ENCODE measurements at regions not wholly inside any gene's neighbourhood (a gene's known extent, or its start where the extent isn't known, plus 50 kb on each side); places are given as distances from the start of the nearest gene placed in this dataset.

DNA sequence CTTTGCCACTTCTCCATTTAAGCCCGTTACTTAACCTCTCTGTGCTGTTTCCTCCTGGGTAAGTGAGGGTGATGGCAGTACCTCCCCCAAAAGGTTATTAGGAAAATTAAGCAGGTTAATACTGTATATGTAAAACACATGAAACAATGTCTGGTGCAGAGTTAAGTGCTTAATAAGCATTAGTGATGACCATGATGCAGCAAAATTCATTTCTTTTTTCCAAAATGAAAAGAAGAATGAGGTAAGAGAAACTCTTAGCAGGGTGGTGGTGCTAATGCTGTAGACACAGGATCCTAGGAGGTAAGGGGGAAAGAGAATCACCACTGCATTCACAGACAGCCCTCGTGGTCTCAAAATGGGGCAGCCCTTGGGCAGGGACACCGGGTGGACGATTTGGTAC lies 115.1 kb upstream of the RAI14 start:
- POLR2A ChIA-PET: no interaction called here
- CTCF ChIA-PET: no interaction called here
- Histone ChIP-seq H3K27me3 (ENCODE audit: control insufficient read depth, insufficient read depth, low read length) (no peaks in the 10 kb centered on the region), H3K4me3 (ENCODE audit: low read depth, low read length) (no peak overlapping the region), H3K36me3 (ENCODE audit: control insufficient read depth, insufficient read depth, low read length) (no peaks in the 10 kb centered on the region)
- DNase-seq (ENCODE audit: low read depth): no peak
- no peak for TF ChIP-seq CTCF (IDR thresholded peaks at IDR 0.05; ENCODE audit: insufficient read depth, low read depth, low read length)

DNA sequence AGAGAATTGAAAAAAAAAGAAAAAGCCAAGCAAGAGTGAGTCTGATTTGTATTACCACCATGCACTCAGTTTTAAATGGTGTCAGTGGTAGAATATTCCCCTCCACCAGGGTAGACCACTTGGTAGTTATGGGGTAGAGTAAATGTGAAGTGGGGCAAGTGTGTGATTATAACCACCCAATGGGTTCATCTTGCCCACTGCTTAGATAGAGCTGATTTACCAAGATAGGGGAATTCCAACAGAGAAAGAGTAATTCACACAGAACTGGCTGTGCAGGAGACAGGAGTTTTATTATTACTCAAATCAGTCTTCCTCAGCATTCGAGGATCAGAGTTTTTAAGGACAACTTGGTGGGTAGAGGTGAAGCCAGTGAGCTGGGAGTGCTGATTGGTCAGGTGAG lies 113.3 kb upstream of the RAI14 start:
- no peak overlapping the region for H3K4me3 ChIP-seq (ENCODE audit: low read depth, low read length)
- TF ChIP-seq CTCF (IDR thresholded peaks at IDR 0.05; ENCODE audit: insufficient read depth, low read depth, low read length): no peak
- ChIA-PET CTCF (interaction anchor here (1.7 kb wide), 1 partner anchor 14 kb away, joined by 6 read pairs; no protein-coding TSS in a partner anchor), POLR2A (no interaction called here)
- H3K36me3 ChIP-seq (ENCODE audit: control insufficient read depth, insufficient read depth, low read length): no peaks in the 10 kb centered on the region
- no peak for DNase-seq (ENCODE audit: low read depth)
- no peaks in the 10 kb centered on the region for H3K27me3 ChIP-seq (ENCODE audit: control insufficient read depth, insufficient read depth, low read length)

DNA sequence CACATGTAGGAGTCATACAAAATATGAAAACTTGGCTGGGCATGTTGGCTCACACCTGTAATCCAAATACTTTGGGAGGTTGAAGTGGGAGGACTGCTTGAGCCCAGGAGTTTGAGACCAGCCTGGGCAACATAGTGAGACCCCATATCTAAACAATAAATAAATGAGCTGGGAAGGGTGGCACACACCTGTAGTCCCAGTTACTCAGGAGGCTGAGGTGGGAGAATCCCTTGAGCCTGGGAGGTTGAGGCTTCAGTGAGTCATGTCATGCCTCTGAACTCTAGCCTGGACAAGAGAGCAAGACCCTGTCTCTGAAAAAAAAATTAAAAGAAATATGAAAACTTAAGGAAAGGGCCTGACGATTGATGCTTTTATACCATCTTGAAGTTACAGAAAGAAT lies 112.4 kb upstream of the RAI14 start:
- no peaks in the 10 kb centered on the region for H3K36me3 ChIP-seq (ENCODE audit: control insufficient read depth, insufficient read depth, low read length)
- no peak for DNase-seq (ENCODE audit: low read depth)
- no peaks in the 10 kb centered on the region for H3K27me3 ChIP-seq (ENCODE audit: control insufficient read depth, insufficient read depth, low read length)
- TF ChIP-seq CTCF (IDR thresholded peaks at IDR 0.05; ENCODE audit: insufficient read depth, low read depth, low read length): no peak
- CTCF ChIA-PET: no interaction called here
- no peak overlapping the region for H3K4me3 ChIP-seq (ENCODE audit: low read depth, low read length)
- POLR2A ChIA-PET: no interaction called here

DNA sequence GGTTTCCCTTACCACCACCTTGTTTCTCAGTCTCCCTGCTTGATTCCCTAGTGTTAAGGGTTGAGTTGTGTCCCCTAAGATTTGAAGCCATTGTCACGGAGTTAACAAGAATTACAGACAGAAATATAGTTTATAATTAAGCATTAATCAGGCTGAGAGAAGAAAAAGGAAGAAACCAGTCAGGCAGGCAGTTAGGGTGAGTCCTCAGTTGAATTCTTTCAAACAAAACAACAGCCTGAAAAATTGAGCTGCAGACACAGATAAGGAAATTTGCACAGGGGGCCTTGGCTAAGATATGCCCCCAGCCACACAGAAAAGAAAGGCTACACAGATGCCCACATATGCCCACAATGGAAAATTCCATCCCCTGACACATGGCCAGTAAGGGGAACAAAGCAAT lies 111.7 kb upstream of the RAI14 start:
- Histone ChIP-seq H3K27me3 (ENCODE audit: control insufficient read depth, insufficient read depth, low read length) (no peaks in the 10 kb centered on the region), H3K4me3 (ENCODE audit: low read depth, low read length) (no peak overlapping the region), H3K36me3 (ENCODE audit: control insufficient read depth, insufficient read depth, low read length) (no peaks in the 10 kb centered on the region)
- ChIA-PET POLR2A (no interaction called here), CTCF (no interaction called here)
- no peak for DNase-seq (ENCODE audit: low read depth)
- TF ChIP-seq CTCF (IDR thresholded peaks at IDR 0.05; ENCODE audit: insufficient read depth, low read depth, low read length): no peak

DNA sequence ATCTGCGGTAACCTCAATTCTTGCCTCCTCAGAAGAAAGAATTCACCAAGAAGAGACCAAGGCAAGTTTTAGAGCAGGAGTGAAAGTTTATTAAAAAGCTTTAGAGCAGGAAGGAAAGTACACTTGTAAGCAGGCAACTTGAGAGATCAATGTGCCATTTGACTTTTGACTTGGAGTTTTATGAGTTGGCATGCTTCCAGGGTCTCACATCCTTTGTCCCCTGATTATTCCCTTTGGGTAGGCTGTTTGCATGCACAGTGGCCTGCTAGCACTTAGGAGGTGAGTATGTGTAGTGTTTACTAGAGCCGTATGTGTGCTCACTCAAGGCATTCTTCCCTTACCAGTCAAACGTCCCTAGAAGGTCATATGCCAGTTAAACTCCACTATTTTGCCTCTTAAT lies 111.0 kb upstream of the RAI14 start:
- H3K27me3 ChIP-seq (ENCODE audit: control insufficient read depth, insufficient read depth, low read length): no peaks in the 10 kb centered on the region
- POLR2A ChIA-PET: no interaction called here
- CTCF ChIA-PET: no interaction called here
- H3K36me3 ChIP-seq (ENCODE audit: control insufficient read depth, insufficient read depth, low read length): no peaks in the 10 kb centered on the region
- no peak for DNase-seq (ENCODE audit: low read depth)
- no peak overlapping the region for H3K4me3 ChIP-seq (ENCODE audit: low read depth, low read length)
- no peak for TF ChIP-seq CTCF (IDR thresholded peaks at IDR 0.05; ENCODE audit: insufficient read depth, low read depth, low read length)

Data from BJ (cell line).